Effector memory CD8-positive, alpha-beta T cell (primary cell): ENCODE measurements at regions not wholly inside any gene's neighbourhood (a gene's known extent, or its start where the extent isn't known, plus 50 kb on each side); places are given as distances from the start of the nearest gene placed in this dataset.

ENCODE experiments used
- ATAC-seq: fragments of 150-1000 bp; cut with Tn5 transposase; replicated peaks from 2 replicates; pipeline ENCODE4 v1.10.0; 2021; ENCODE audit warnings: mild to moderate bottlenecking, moderate library complexity
- DNase-seq, 3 experiments: peaks; one replicate each; pipeline ENCODE4 v3.0.0; 2021
- H3K27ac Mint-ChIP-seq, 2 donors: one replicate each; pipeline ENCODE4 v1.8.0; 2022; ENCODE audit warnings: mild to moderate bottlenecking in 2 of 2, mixed read lengths in 2 of 2, moderate library complexity in 2 of 2
- H3K27me3 Mint-ChIP-seq, 2 donors: one replicate each; pipeline ENCODE4 v1.8.0; 2022; ENCODE audit warnings: mixed read lengths in 2 of 2
- H3K36me3 Mint-ChIP-seq: one replicate; pipeline ENCODE4 v1.8.0; 2022; ENCODE audit warnings: mild to moderate bottlenecking, moderate library complexity, mixed read lengths; ENCODE audit not compliant: insufficient read depth
- H3K4me1 Mint-ChIP-seq, 2 donors: one replicate each; pipeline ENCODE4 v1.8.0; 2022; ENCODE audit warnings: low read depth in 2 of 2, mixed read lengths in 2 of 2
- H3K4me3 Mint-ChIP-seq, 2 donors: one replicate each; pipeline ENCODE4 v1.8.0; 2022; ENCODE audit warnings: mild to moderate bottlenecking in 2 of 2, mixed read lengths in 2 of 2, moderate library complexity in 2 of 2
- H3K9me3 Mint-ChIP-seq, 2 donors: one replicate each; pipeline ENCODE4 v1.8.0; 2022; ENCODE audit warnings: mixed read lengths in 2 of 2

DNA sequence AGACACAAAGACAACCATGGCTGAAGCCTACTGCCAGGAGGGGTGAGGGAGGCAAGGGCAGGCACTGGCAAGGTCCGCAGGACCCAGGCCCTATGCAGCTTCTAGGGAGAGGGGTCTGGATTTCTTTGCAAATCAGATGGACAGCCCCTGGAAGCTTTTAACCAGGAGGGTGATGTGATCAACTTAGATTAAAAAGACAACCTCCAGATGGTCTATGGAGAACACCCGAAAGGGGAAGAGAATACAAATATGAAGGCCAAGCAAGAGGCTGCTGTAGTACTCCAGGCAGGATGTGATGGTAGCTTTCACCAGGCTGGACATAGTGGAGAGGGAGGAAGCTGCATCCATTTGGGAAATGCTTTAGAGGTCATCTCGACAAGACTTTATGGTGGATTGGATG lies 83.3 kb upstream of the TSPAN11 start:
- ATAC-seq (no peak), DNase-seq (no peak)
- Mint-ChIP-seq H3K27ac (no peak overlapping the region), H3K9me3 (no peaks in the 10 kb centered on the region), H3K4me3 (no peak overlapping the region), H3K27me3 (peaks cover 0 to 8% of the 10 kb centered on the region in 2 donors), H3K36me3 (no peaks in the 10 kb centered on the region), H3K4me1 (no peaks in the 10 kb centered on the region)

DNA sequence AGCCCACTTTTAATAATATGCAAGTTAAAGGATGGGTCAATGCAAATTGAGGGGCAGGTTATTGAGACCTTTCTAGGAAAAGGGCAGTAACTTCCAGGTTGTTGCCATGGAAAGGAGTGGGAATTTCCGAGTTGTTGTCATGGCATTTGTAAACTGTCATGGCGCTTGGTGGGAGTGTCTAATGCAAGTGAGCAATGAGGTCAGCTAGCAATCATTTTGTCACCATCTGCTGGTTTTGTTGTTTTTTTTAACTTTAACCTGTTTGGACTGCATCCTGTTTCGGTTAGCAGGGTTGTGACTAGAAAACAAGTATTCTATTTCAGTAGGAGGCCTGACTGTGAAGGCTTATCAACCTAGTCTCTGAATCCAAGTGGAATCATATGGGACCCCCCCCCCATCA lies 85.8 kb upstream of the TSPAN11 start:
- DNase-seq, result no peak
- Mint-ChIP-seq H3K4me3 (no peak overlapping the region), H3K27me3 (peaks cover 22 to 33% of the 10 kb centered on the region in 2 donors), H3K27ac (no peak overlapping the region), H3K9me3 (no peaks in the 10 kb centered on the region), H3K4me1 (no peaks in the 10 kb centered on the region), H3K36me3 (no peaks in the 10 kb centered on the region)
- ATAC-seq, result no peak

DNA sequence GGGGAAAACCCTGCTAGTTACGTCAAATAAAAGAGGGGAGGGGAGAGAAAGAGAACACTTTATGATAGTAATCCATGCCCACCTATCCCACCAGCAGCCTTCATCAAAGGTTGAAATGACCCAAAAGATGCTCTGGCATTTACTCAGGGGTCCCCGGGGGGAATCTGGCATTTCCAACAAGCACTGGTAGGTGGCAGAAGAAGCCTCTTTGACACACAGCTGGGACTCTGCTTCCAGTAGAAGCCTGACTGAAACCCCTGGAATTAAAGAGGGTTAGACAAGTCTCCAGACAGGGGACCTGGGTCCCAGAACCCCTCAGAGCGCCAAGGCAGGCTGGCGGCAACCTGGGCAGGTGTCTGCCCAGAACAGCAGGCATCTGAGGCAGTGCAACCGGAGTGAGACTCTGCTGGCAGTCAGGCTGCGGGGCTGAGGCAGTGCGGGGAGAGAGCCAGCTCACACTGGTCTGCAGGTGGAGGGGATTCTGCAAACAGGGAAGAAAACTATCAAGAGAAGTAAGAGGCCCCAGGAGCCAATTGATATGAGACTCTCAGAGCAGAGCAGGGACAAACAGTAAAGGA lies 85.0 kb upstream of the CAPRIN2 start:
- H3K4me1 Mint-ChIP-seq, result no peaks in the 10 kb centered on the region
- no peaks in the 10 kb centered on the region for H3K36me3 Mint-ChIP-seq
- no peaks in the 10 kb centered on the region for H3K9me3 Mint-ChIP-seq
- H3K27ac Mint-ChIP-seq, result no peak overlapping the region
- H3K27me3 Mint-ChIP-seq, result peaks cover 32 to 43% of the 10 kb centered on the region in 2 donors
- DNase-seq (no peak), ATAC-seq (no peak)
- no peak overlapping the region for H3K4me3 Mint-ChIP-seq

DNA sequence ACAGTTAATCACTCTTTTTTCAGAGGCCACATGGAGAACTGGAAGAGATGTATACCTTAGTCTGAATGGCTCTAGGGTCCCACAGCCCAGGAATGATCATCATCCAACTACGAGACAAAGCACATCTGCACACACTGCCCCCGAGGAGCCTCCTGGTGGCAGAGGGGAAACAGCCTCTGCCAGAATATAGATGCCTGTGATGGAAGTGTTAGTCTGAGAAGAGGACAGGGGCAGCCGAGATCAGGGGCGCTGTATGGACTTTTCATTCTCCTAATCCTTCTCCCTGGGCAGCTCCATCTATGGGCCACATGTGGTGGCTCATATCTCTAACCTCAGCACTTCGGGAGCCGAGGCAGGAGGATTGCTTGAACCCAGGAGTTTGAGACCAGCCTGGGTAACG lies 82.8 kb upstream of the CAPRIN2 start:
- Mint-ChIP-seq H3K9me3 (no peaks in the 10 kb centered on the region), H3K4me1 (no peaks in the 10 kb centered on the region), H3K4me3 (no peak overlapping the region), H3K27me3 (peaks cover 43 to 57% of the 10 kb centered on the region in 2 donors), H3K36me3 (no peaks in the 10 kb centered on the region), H3K27ac (no peak overlapping the region)
- no peak for DNase-seq
- ATAC-seq, result no peak

DNA sequence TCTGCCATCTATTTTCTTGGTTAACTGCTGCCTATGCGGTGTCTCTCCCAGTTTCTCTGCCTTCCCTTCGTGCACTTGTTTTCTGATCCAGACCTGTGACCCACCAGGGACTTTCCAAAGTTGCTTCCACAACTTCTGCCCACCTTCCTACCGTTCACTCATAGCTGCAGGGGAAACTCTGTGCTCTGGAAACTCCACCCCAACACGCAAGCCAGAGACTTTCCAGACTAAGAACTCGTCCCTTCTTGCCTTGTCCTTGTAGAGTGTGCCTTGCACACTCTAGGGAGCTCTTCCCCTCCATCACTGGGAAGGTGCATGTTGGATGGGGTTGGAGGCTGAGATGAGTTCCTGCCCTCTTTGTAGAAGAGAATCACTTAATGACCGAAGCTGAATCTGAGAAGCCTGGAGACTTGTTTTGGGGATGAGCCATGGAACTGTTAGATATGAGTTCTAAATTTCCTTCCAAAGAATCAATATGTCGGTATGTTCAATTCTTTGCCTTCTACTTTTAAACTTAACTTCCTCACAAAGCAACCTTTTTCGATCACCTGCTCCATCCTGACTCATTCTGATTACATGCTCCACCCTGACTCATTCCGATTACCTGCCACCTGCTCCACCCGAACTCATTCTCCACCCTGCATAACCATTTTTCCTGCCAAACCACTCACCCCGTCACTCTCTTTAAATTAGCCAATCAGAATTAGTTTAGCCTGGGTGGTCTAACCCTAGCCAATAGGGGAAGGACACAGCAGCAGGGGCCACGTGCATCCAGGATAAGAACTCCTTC lies 82.1 kb upstream of the CAPRIN2 start:
- Mint-ChIP-seq H3K4me1 (no peaks in the 10 kb centered on the region), H3K36me3 (no peaks in the 10 kb centered on the region)

DNA sequence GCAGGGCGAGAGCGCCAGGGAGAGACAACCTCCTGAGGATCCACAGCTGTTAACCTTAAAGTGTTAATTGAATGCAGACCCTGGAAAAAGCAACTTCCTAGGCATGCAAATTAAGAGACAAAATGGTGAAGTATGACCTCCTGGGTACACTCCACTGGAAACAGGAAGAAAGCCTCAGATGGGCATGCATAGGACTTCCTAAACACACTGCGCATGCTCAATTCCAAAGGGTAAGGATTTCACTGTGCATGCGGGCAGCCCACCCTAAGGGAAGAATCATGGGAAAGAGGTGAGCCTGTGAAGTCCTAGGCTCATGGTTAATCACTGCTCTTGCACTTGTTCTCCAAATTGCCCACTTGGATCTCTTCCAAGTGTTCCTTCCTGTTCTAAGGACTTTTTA lies 80.5 kb upstream of the CAPRIN2 start:
- H3K27ac Mint-ChIP-seq, result no peak overlapping the region
- no peak for ATAC-seq
- H3K4me3 Mint-ChIP-seq, result no peak overlapping the region
- H3K4me1 Mint-ChIP-seq, result no peaks in the 10 kb centered on the region
- no peaks in the 10 kb centered on the region for H3K36me3 Mint-ChIP-seq
- H3K27me3 Mint-ChIP-seq, result peaks cover 55 to 78% of the 10 kb centered on the region in 2 donors
- no peak for DNase-seq
- H3K9me3 Mint-ChIP-seq, result no peaks in the 10 kb centered on the region

More for the DNA sequence above, 82.1 kb upstream of the CAPRIN2 start:
- no peaks in the 10 kb centered on the region for H3K9me3 Mint-ChIP-seq
- H3K27me3 Mint-ChIP-seq, result peaks cover 46 to 62% of the 10 kb centered on the region in 2 donors
- no peak overlapping the region for H3K27ac Mint-ChIP-seq
- DNase-seq (no peak), ATAC-seq (no peak)
- no peak overlapping the region for H3K4me3 Mint-ChIP-seq

DNA sequence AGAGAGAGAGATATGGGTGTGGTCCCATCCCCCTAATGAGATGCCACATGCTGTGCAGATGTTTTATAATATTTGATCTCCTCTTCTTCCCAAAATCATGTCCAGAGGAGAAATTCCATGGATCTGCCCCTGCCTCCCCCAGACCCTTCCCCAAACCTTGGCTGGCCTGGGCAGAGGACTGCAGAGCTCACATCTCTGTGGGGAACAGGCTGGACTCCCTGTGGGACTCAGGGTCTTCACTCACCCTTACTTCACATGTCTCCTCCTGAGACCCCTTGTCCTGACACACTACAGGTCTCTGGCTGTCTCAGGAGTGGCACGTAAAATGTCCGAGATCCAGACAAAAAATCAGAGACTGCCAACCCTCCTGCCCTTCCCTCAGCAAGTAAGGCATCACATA lies 76.0 kb upstream of the CAPRIN2 start:
- no peaks in the 10 kb centered on the region for H3K4me1 Mint-ChIP-seq
- no peaks in the 10 kb centered on the region for H3K9me3 Mint-ChIP-seq
- peaks cover 38 to 85% of the 10 kb centered on the region in 2 donors for H3K27me3 Mint-ChIP-seq
- H3K36me3 Mint-ChIP-seq, result no peaks in the 10 kb centered on the region
- H3K4me3 Mint-ChIP-seq, result no peak overlapping the region
- no peak overlapping the region for H3K27ac Mint-ChIP-seq
- DNase-seq (no peak), ATAC-seq (no peak)

DNA sequence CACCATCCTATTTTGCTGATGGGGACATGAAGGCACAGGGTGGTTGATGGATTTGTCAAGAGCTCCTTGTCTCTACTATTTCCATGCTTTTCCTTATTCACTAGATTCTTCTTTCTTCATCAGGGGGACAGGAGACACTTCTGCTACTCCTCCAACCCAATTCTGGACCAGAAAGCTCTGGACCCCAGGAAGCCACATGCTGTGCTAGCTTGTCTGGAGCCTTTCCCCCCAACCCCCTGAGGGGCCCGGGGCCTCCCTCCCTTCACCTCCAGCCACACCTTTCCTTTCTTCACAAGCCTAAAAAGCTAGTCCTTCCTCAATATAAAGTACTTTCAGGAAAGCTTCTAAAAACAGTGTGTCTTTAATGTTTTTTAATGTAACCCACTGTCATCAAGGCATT lies 75.1 kb upstream of the CAPRIN2 start:
- Mint-ChIP-seq H3K4me3 (no peak overlapping the region), H3K27ac (no peak overlapping the region), H3K4me1 (no peaks in the 10 kb centered on the region), H3K9me3 (no peaks in the 10 kb centered on the region), H3K27me3 (peaks cover 29 to 79% of the 10 kb centered on the region in 2 donors), H3K36me3 (no peaks in the 10 kb centered on the region)
- ATAC-seq, result no peak
- no peak for DNase-seq

DNA sequence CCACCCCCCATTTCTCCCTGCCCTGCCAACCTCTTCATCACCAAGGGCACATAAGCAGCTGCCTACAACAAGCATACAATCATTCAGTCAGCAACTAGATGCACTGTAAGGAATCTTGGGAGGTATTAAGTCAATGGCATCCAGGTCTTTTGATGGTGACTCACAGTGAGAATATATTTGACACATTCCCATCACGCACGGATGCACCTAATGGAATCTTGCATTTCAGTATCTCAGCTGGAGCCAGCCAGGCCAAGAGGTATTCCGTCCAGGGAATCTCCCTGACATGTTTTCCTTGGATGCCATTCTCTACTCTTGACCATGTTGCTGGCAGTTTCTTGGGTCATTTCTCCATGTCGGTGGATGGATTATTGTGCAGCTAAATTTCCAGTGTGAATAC lies 73.9 kb upstream of the CAPRIN2 start:
- H3K4me1 Mint-ChIP-seq, result peaks cover 2 to 5% of the 10 kb centered on the region in 2 donors
- peaks cover 30 to 82% of the 10 kb centered on the region in 2 donors for H3K27me3 Mint-ChIP-seq
- DNase-seq (no peak), ATAC-seq (no peak)
- no peaks in the 10 kb centered on the region for H3K36me3 Mint-ChIP-seq
- no peak overlapping the region for H3K4me3 Mint-ChIP-seq
- no peaks in the 10 kb centered on the region for H3K9me3 Mint-ChIP-seq
- no peak overlapping the region for H3K27ac Mint-ChIP-seq

DNA sequence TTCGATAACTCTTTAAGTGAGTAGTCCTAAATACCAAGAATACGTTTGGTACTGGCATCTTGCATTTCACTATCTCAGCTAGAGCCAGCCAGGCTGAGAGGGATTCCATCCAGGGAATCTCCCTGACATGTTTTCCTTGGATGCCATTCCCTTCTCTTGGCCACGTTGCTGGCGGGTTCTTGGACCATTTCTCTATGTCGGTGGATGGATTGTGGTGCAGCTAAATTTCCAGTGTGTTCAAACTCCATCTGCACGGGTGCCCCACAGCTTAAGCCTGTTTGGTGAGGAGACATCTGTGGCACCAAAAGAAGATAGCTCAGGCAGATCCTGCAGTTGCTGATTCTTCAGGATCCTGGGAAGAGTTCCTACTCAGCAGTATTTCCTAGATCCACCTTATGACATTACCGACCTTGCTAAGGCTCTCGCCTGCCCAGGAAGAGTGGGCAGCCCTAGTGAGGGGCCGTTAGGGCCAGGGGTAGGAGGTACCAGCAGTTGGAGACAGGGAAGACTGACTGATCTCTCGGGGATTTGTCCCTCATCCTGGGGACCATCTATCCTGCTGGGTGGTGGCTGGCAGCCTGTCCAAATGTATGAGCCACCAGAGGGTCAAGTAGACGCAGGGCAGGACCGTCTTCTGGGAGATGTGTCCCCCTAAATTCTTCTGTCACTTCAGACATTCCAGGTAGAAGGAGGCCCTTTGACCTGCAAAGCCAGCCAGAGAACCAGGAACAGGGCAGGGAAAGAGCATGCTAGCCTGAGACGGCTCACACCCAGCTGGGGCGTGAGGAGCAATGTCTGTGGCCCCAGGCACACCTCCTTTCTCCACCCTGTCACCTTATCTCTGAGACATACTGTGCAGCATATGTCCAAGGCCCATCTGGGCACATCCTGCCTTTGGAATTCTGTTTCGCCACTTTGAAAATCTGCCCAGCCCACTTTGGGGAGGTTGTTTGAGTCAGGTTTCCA lies 72.6 kb upstream of the CAPRIN2 start:
- no peak overlapping the region for H3K4me3 Mint-ChIP-seq
- DNase-seq, result no peak
- H3K9me3 Mint-ChIP-seq, result no peaks in the 10 kb centered on the region
- H3K27ac Mint-ChIP-seq, result no peak overlapping the region
- peaks cover 23 to 81% of the 10 kb centered on the region in 2 donors for H3K27me3 Mint-ChIP-seq
- ATAC-seq, result no peak
- H3K4me1 Mint-ChIP-seq, result peaks cover 9 to 13% of the 10 kb centered on the region in 2 donors
- no peaks in the 10 kb centered on the region for H3K36me3 Mint-ChIP-seq

DNA sequence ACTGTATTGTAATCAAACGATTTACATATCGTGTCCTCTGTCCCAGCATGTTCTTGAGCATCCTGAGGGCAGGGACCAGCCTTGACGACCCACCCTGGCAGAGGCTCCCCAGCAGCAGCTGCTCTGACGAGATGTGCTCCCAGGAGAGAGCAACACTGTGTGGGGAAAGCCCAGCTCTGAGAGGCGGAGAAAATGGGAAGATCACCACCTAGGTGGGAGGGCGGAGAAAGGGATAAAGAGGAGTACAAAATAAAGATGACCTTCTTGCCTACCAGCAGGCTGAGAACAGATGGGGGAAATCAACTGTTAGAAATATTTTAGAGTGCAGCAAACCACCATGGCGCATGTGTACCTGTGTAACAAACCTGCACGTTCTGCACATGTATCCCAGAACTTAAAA lies 71.5 kb upstream of the CAPRIN2 start:
- no peak for ATAC-seq
- no peak overlapping the region for H3K27ac Mint-ChIP-seq
- peaks cover 18 to 71% of the 10 kb centered on the region in 2 donors for H3K27me3 Mint-ChIP-seq

DNA sequence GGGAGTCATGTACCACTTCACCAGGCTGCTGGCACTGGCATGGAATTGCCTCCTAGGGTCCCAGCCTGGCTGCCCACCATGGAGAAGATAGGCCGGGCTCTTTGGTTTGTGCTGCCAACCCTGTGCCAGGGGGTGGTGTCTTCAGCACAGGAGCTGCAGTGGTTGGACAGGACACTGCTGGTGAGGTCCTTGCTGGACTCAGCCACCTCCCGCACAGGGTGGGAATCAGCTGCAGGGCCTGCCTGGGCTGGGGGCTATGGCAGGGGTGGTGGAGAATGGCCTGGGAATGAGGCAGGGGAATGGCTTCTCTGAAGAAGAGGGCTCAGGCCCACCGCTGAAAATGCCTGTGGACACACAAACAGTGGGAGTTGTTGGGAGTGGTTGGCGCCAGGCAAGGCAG lies 70.6 kb upstream of the CAPRIN2 start:
- Mint-ChIP-seq H3K9me3 (no peaks in the 10 kb centered on the region), H3K27ac (no peak overlapping the region), H3K27me3 (peaks cover 13 to 62% of the 10 kb centered on the region in 2 donors), H3K36me3 (no peaks in the 10 kb centered on the region), H3K4me1 (peaks cover 15 to 20% of the 10 kb centered on the region in 2 donors), H3K4me3 (no peak overlapping the region)
- no peak for DNase-seq
- ATAC-seq, result no peak

More for the DNA sequence above, 71.5 kb upstream of the CAPRIN2 start:
- no peaks in the 10 kb centered on the region for H3K36me3 Mint-ChIP-seq
- no peak overlapping the region for H3K4me3 Mint-ChIP-seq
- no peaks in the 10 kb centered on the region for H3K9me3 Mint-ChIP-seq
- H3K4me1 Mint-ChIP-seq, result peaks cover 15 to 20% of the 10 kb centered on the region in 2 donors
- no peak for DNase-seq

DNA sequence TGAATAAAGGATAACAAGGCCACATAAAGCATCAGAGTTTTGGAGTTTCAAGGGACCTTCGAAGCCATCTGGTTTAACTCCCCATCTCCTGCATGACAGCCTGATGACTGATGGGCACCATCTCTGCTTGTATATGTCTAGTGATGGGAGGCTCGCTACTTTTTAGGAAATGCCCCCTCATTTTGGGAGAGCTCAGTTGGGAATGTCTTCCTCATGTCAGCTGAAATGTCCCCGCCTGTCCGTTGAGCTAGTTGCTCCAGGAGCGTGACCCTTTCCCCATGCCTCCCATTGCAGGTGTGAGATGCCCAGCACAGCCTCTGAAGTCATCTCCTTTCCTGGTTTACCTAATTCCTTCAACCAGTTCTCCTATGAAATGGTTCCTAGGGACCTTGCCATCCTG lies 69.6 kb upstream of the CAPRIN2 start:
- H3K27me3 Mint-ChIP-seq, result peaks cover 18 to 62% of the 10 kb centered on the region in 2 donors
- H3K4me1 Mint-ChIP-seq, result peaks cover 15 to 20% of the 10 kb centered on the region in 2 donors
- H3K36me3 Mint-ChIP-seq, result no peaks in the 10 kb centered on the region
- peak overlapping the region; percentile 92 to 94 for H3K4me3 Mint-ChIP-seq
- no peak for ATAC-seq
- H3K9me3 Mint-ChIP-seq, result no peaks in the 10 kb centered on the region
- DNase-seq, result no peak
- H3K27ac Mint-ChIP-seq, result no peak overlapping the region
